H1 (cell line): ENCODE measurements at regions not wholly inside any gene's neighbourhood (a gene's known extent, or its start where the extent isn't known, plus 50 kb on each side); places are given as distances from the start of the nearest gene placed in this dataset.

Experiments
- EP300 ChIP-seq, 2 experiments: IDR thresholded peaks; 1 replicate in 1 of 2; 2 replicates in 1 of 2; pipeline ENCODE4 v1.6.1; 2011 to 2012; ENCODE audit warnings: low read depth in 2 of 2, low read length in 2 of 2, mild to moderate bottlenecking in 2 of 2, borderline replicate concordance in 1 of 2, inconsistent platforms in 1 of 2, moderate library complexity in 1 of 2
- JUND ChIP-seq: IDR thresholded peaks from 2 replicates; pipeline ENCODE4 v1.6.1; 2011; ENCODE audit warnings: mild to moderate bottlenecking, improper control_type of control experiment, low read length
- POLR2A ChIP-seq, 2 experiments: IDR thresholded peaks; 1 replicate in 1 of 2; 2 replicates in 1 of 2; pipeline ENCODE4 v1.6.1; 2011; ENCODE audit warnings: low read depth in 2 of 2, low read length in 2 of 2, mild to moderate bottlenecking in 2 of 2; ENCODE audit errors: control extremely low read depth in 1 of 2
- POLR2AphosphoS5 ChIP-seq: IDR thresholded peaks from 2 replicates; pipeline ENCODE4 v1.6.1; 2011; ENCODE audit warnings: low read depth, low read length
- SIN3A ChIP-seq, 2 experiments: IDR thresholded peaks in 1 of 2; conservative IDR thresholded peaks in 1 of 2; 2 replicates each; pipeline ENCODE4 v1.6.1; 2011 to 2012; ENCODE audit warnings: low read length in 2 of 2, improper control_type of control experiment in 1 of 2, low read depth in 1 of 2, mild to moderate bottlenecking in 1 of 2
- YY1 ChIP-seq: IDR thresholded peaks from 2 replicates; pipeline ENCODE4 v1.6.1; 2011; ENCODE audit warnings: low read depth, mild to moderate bottlenecking, low read length
- TF ChIP-seq, protein P1 (sequence below), 3 experiments: IDR thresholded peaks; 1 replicate in 2 of 3; 2 replicates in 1 of 3; pipeline versions ENCODE4 v1.5.1 to v1.6.1; 2011; ENCODE audit warnings: low read length in 3 of 3, mild to moderate bottlenecking in 3 of 3, inconsistent platforms in 2 of 3, low read depth in 1 of 3, moderate library complexity in 1 of 3; ENCODE audit not compliant: insufficient read depth in 1 of 3; ENCODE audit errors: control extremely low read depth in 1 of 3
- TF ChIP-seq, protein P2 (sequence below): IDR thresholded peaks from 2 replicates; pipeline ENCODE4 v1.6.1; 2012; ENCODE audit warnings: inconsistent platforms
- TF ChIP-seq, protein P3 (sequence below): IDR thresholded peaks from 2 replicates; pipeline ENCODE4 v1.6.1; 2011; ENCODE audit warnings: low read length, improper control_type of control experiment

DNA sequence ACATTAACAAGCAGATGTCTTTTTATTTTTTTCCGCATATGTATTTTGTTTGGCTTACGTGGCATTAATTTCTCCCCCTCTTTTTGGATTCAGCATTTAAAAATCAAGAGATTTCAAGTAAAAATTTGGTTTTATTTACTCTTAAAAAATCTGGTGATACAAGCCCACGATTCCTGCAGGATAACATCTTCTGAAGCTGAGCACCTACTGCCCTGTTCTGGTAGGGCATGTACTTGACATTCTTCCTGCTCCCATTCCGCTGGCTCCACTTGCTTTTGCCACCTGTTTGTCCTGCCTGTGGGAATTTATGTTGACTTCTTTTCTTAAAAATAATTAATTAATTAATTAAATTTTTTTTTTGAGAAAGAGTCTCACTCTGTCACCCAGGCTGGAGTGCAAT lies 105.2 kb upstream of the SLC25A13 start:
- TF ChIP-seq, protein P1, sequence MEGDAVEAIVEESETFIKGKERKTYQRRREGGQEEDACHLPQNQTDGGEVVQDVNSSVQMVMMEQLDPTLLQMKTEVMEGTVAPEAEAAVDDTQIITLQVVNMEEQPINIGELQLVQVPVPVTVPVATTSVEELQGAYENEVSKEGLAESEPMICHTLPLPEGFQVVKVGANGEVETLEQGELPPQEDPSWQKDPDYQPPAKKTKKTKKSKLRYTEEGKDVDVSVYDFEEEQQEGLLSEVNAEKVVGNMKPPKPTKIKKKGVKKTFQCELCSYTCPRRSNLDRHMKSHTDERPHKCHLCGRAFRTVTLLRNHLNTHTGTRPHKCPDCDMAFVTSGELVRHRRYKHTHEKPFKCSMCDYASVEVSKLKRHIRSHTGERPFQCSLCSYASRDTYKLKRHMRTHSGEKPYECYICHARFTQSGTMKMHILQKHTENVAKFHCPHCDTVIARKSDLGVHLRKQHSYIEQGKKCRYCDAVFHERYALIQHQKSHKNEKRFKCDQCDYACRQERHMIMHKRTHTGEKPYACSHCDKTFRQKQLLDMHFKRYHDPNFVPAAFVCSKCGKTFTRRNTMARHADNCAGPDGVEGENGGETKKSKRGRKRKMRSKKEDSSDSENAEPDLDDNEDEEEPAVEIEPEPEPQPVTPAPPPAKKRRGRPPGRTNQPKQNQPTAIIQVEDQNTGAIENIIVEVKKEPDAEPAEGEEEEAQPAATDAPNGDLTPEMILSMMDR (IDR thresholded peaks at IDR 0.05; ENCODE audit: control extremely low read depth in 1 of 3, insufficient read depth in 1 of 3, low read depth in 1 of 3, low read length in 3 of 3), result no peak
- no peak for TF ChIP-seq SIN3A (conservative IDR thresholded peaks at IDR 0.05 in 1 of 2, IDR thresholded peaks at IDR 0.05 in 1 of 2; ENCODE audit: low read depth in 1 of 2, low read length in 2 of 2)
- no peak for TF ChIP-seq EP300 (IDR thresholded peaks at IDR 0.05; ENCODE audit: borderline replicate concordance in 1 of 2, low read depth in 2 of 2, low read length in 2 of 2)
- TF ChIP-seq, protein P2, sequence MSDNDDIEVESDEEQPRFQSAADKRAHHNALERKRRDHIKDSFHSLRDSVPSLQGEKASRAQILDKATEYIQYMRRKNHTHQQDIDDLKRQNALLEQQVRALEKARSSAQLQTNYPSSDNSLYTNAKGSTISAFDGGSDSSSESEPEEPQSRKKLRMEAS, result no peak
- TF ChIP-seq YY1, result no peak
- no peak for TF ChIP-seq JUND
- TF ChIP-seq, protein P3, sequence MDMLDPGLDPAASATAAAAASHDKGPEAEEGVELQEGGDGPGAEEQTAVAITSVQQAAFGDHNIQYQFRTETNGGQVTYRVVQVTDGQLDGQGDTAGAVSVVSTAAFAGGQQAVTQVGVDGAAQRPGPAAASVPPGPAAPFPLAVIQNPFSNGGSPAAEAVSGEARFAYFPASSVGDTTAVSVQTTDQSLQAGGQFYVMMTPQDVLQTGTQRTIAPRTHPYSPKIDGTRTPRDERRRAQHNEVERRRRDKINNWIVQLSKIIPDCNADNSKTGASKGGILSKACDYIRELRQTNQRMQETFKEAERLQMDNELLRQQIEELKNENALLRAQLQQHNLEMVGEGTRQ, result no peak
- no peak for TF ChIP-seq POLR2A (IDR thresholded peaks at IDR 0.05; ENCODE audit: control extremely low read depth in 1 of 2, low read depth in 2 of 2, low read length in 2 of 2)
- no peak for TF ChIP-seq POLR2AphosphoS5
